Pancreas (tissue), 10 donors: ENCODE measurements at regions not wholly inside any gene's neighbourhood (a gene's known extent, or its start where the extent isn't known, plus 50 kb on each side); places are given as distances from the start of the nearest gene placed in this dataset.
A peak's percentile ranks its signal among the peaks of the same experiment; 100 is the strongest.

Experiments used
- ATAC-seq, 4 donors: fragments of 200-7000 bp; cut with Tn5 transposase; one replicate each; pipeline versions ENCODE4 v1.8.0 to v1.9.1; 2020; ENCODE audit warnings: mild to moderate bottlenecking in 4 of 4, moderate library complexity in 4 of 4
- DNase-seq, 6 donors: peaks; one replicate each; pipeline ENCODE4 v3.0.0-alpha.2; 2020
- FAIRE-seq: peaks from 2 replicates; lab custom pipeline; 2012; peaks lifted over from hg19 to GRCh38; lab: Jason Lieb, UNC
- H3K27ac ChIP-seq, 4 donors: fragments of 200-600 bp; sonication (generic); 1 replicate in 3 of 4; 2 replicates in 1 of 4; pipeline versions ENCODE4 v1.5.0 to v1.8.0; 2020
- H3K27me3 ChIP-seq, 4 donors: fragments of 200-600 bp; one replicate each; pipeline ENCODE4 v1.8.0; 2021
- H3K36me3 ChIP-seq, 3 donors: fragments of 200-600 bp; sonication (generic) in 1 of 3; one replicate each; pipeline versions ENCODE4 v1.5.0 to v1.8.0; 2020 to 2021
- H3K4me1 ChIP-seq, 3 donors: fragments of 200-600 bp; one replicate each; pipeline ENCODE4 v1.8.0; 2021
- H3K4me3 ChIP-seq, 4 donors: fragments of 200-600 bp; sonication (generic) in 2 of 4; one replicate each; pipeline versions ENCODE4 v1.5.0 to v1.8.0; 2020 to 2021
- H3K9me3 ChIP-seq, 4 donors: fragments of 200-600 bp; one replicate each; pipeline ENCODE4 v1.8.0; 2021
- WGBS, 2 donors: extraction: QIAGEN DNeasy Blood & Tissue Kit; methylation state at CpG; one replicate each; pipeline ENCODE4 v1.1.7; 2013; 5-methylcytosine and 5-hydroxymethylcytosine counted together
- intact Hi-C, 3 donors: fragments of 100-400 bp; cut with DNase I; formaldehyde crosslinking; loops; one replicate each; pipeline versions ENCODE4 v1.11.1 to v1.14.2; 2022
- TF ChIP-seq, protein P1 (sequence below), 4 donors: fragments of 200-600 bp; sonication (generic) in 3 of 4; IDR thresholded peaks; one replicate each; pipeline versions ENCODE4 v1.5.0 to v1.8.0; 2021; ENCODE audit warnings: antibody characterized with exemption in 4 of 4
- donor health status: healthy with polysubstance abuse.
- donor health status: DM: no; HTN: no; CAD: no; lungs with moderate emphysema.
- donor health status: DM: no; HTN: no; CAD: no.
- donor health status: control.
- donor health status: control.
- donor health status: Bipolar disorder and iron deficiency.
- donor health status: DM: yes; HTN: yes; CAD: no.
- donor health status: DM: no; HTN: no; CAD: no.
- donor health status: DM: no; HTN: no; CAD: no.
- donor health status: DM: yes; HTN: yes; CAD: no.

DNA sequence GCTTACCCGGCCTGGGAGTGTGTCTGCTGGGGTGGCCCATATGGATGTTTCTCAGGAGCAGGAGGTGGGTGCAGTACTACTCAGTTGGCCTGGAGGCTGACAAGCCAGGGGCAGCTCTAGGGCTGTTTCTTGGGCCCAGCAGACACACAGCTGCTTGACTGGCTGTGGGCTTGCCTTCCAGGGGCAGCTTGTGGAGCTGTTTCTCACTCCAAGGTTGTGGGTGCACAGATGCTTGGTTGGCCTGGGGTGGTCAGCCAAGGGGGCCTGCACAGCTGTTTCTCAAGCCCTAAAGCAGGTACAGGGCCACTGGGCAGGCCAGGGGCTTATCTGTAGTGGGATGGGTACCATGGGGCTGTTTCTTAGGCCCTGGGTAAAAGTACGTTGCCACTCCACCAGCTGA, 1078.1 kb upstream of the ADGRL2 start:
- intact Hi-C loops, result no loop called here
- TF ChIP-seq, protein P1, sequence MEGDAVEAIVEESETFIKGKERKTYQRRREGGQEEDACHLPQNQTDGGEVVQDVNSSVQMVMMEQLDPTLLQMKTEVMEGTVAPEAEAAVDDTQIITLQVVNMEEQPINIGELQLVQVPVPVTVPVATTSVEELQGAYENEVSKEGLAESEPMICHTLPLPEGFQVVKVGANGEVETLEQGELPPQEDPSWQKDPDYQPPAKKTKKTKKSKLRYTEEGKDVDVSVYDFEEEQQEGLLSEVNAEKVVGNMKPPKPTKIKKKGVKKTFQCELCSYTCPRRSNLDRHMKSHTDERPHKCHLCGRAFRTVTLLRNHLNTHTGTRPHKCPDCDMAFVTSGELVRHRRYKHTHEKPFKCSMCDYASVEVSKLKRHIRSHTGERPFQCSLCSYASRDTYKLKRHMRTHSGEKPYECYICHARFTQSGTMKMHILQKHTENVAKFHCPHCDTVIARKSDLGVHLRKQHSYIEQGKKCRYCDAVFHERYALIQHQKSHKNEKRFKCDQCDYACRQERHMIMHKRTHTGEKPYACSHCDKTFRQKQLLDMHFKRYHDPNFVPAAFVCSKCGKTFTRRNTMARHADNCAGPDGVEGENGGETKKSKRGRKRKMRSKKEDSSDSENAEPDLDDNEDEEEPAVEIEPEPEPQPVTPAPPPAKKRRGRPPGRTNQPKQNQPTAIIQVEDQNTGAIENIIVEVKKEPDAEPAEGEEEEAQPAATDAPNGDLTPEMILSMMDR (IDR thresholded peaks at IDR 0.05), result no peak
- no peaks in the 10 kb centered on the region for H3K36me3 ChIP-seq
- WGBS, 2 donors, result 50 to 63% methylated on average over 2 of the region's 2 CpGs
- no peak overlapping the region for H3K4me3 ChIP-seq
- no peaks in the 10 kb centered on the region for H3K27me3 ChIP-seq
- H3K9me3 ChIP-seq, result no peaks in the 10 kb centered on the region
- no peaks in the 10 kb centered on the region for H3K4me1 ChIP-seq
- no peak overlapping the region for H3K27ac ChIP-seq
- ATAC-seq (no peak), DNase-seq (peak in 1 of 6 donors; percentile 26), FAIRE-seq (no peak)

DNA sequence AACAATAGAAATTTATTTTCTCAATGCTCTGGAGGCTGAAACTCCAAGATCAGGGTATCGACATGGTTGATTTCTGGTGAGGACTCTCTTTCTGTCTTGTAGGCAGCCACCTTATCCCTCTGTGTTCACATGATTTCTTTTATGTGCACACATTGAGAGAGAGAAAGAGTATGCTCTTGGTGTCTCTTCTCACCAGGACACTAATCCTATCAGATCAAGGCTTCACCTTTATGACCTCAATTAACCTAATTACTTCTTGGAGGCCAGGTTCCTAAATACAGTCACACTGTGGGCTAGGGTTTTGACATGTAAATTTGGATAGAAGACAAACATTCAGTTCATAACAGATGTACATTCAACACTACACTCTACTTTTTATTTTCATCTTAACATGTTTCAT, 1094.2 kb upstream of the ADGRL2 start:
- 62 to 68% methylated on average over 1 of the region's 1 CpG for WGBS, 2 donors
- TF ChIP-seq, protein P1 (IDR thresholded peaks at IDR 0.05), result no peak
- H3K27ac ChIP-seq, result no peak overlapping the region
- intact Hi-C loops, result no loop called here
- H3K9me3 ChIP-seq, result no peaks in the 10 kb centered on the region
- H3K36me3 ChIP-seq, result no peaks in the 10 kb centered on the region
- no peaks in the 10 kb centered on the region for H3K27me3 ChIP-seq
- no peak for FAIRE-seq
- no peak for DNase-seq
- no peak for ATAC-seq
- H3K4me1 ChIP-seq, result no peaks in the 10 kb centered on the region
- no peak overlapping the region for H3K4me3 ChIP-seq

DNA sequence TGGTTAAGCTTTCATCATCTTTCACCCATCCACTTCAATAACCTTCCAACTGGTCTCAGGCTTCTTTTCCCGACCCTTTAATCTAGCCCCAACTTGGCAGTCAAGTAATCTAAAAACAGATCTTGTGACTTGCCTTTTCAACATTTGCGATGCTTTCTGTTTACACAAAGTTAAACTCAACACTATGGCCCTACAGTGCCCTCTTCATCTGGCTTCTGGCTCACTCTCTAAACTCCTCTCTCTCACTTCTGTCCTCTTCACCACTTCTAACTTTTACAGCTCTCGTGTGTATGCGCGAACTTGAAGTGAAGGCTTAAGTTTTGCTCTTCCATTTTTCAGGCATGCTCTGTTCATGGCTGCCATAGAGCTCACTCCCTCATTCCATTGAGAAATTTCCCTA, 1122.3 kb upstream of the ADGRL2 start:
- no peaks in the 10 kb centered on the region for H3K27me3 ChIP-seq
- TF ChIP-seq, protein P1 (IDR thresholded peaks at IDR 0.05), result no peak
- no peak overlapping the region for H3K27ac ChIP-seq
- no peak overlapping the region for H3K4me3 ChIP-seq
- 65 to 79% methylated on average over 5 of the region's 5 CpGs for WGBS, 2 donors
- intact Hi-C loops, result no loop called here
- H3K36me3 ChIP-seq, result no peaks in the 10 kb centered on the region
- H3K4me1 ChIP-seq, result no peaks in the 10 kb centered on the region
- DNase-seq (no peak), FAIRE-seq (no peak), ATAC-seq (no peak)
- H3K9me3 ChIP-seq, result no peaks in the 10 kb centered on the region

DNA sequence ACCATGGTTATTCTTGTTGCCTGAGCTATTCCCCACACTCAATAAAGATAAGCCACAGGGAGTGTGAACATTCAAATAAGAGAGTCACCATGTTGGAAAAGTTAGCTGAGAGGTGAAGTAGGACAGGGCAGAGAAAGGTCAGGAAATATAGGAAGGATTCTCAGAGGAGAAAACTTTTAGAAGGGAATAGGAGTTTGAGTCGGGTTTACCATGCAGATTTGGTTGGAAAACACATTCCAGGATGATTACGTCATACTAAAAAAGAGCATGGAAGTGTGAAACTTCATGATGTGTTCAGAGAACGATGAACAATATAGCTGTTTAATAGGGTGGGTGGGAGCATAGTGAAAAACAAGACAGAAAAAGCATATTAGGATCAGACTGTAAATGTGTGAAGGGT, 1125.3 kb upstream of the ADGRL2 start:
- FAIRE-seq, result no peak
- no peak for ATAC-seq
- intact Hi-C loops, result no loop called here
- Histone ChIP-seq H3K9me3 (no peaks in the 10 kb centered on the region), H3K27me3 (no peaks in the 10 kb centered on the region), H3K4me3 (no peak overlapping the region), H3K4me1 (no peaks in the 10 kb centered on the region), H3K36me3 (no peaks in the 10 kb centered on the region), H3K27ac (no peak overlapping the region)
- WGBS, 2 donors, result 59 to 64% methylated on average over 3 of the region's 3 CpGs
- no peak for DNase-seq
- TF ChIP-seq, protein P1 (IDR thresholded peaks at IDR 0.05), result no peak

DNA sequence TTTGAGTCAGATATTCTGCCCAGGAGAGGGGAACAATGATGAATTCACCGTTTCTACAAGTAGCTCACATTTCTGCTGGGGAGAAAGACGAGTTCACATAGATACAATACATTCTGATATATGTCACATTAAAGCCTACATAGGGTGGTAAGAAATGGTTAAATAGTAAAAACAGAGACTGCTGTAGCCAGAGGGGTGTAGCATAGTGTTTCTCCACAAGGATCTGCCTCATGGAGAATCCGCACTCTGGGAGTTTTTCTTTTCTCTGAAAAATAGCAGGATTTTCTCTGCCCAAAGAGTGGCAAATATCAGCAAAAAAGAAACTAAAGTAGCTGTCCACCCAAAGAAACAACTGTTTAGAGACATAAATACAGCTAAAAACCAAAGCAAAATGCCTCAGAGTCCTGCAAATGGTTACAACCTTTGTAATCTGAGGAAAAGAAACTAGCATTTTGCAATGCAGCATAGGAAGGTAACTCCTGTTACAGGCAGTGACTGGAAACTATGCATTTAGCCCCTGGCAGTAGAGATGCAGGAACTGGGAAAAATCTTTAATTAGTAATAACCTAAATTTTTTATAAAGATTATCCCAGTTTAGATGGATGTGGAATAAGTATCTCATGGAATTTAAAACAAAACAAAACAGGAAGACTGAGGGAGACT, 1126.7 kb upstream of the ADGRL2 start:
- Histone ChIP-seq H3K4me3 (no peak overlapping the region), H3K9me3 (no peaks in the 10 kb centered on the region), H3K4me1 (no peaks in the 10 kb centered on the region), H3K27ac (no peak overlapping the region), H3K36me3 (no peaks in the 10 kb centered on the region), H3K27me3 (no peaks in the 10 kb centered on the region)
- FAIRE-seq (no peak), ATAC-seq (no peak), DNase-seq (no peak)
- intact Hi-C loops, result no loop called here
- TF ChIP-seq, protein P1 (IDR thresholded peaks at IDR 0.05), result no peak
- WGBS, 2 donors, result 30 to 43% methylated on average over 3 of the region's 3 CpGs
